Mesothelial cell of epicardium (in vitro differentiated cells): ENCODE measurements at regions not wholly inside any gene's neighbourhood (a gene's known extent, or its start where the extent isn't known, plus 50 kb on each side); places are given as distances from the start of the nearest gene placed in this dataset.

Source experiments
- DNase-seq, 2 experiments: peaks; one replicate each; pipeline ENCODE4 v3.0.0; 2021; ENCODE audit warnings: low spot score in 2 of 2; ENCODE audit not compliant: unreplicated experiment in 2 of 2
- H3K27ac Mint-ChIP-seq: 2 replicates; pipeline ENCODE4 v1.8.0; 2021; ENCODE audit warnings: mixed read lengths
- H3K27me3 Mint-ChIP-seq: 2 replicates; pipeline ENCODE4 v1.8.0; 2021; ENCODE audit warnings: low read depth, mixed read lengths
- H3K36me3 Mint-ChIP-seq: 2 replicates; pipeline ENCODE4 v1.8.0; 2021; ENCODE audit warnings: mixed read lengths
- H3K4me1 Mint-ChIP-seq: 2 replicates; pipeline ENCODE4 v1.8.0; 2021; ENCODE audit warnings: mixed read lengths
- H3K4me3 Mint-ChIP-seq: 2 replicates; pipeline ENCODE4 v1.8.0; 2021; ENCODE audit warnings: mild to moderate bottlenecking, moderate library complexity, mixed read lengths
- H3K9me3 Mint-ChIP-seq: 2 replicates; pipeline ENCODE4 v1.8.0; 2021; ENCODE audit warnings: mixed read lengths
- CTCF ChIP-seq: fragments of 200-600 bp; sonication (generic); IDR thresholded peaks from one replicate; pipeline ENCODE4 v1.5.0; 2021; ENCODE audit warnings: antibody characterized with exemption; ENCODE audit not compliant: unreplicated experiment

- H3K27ac Mint-ChIP-seq = no peak overlapping the region
- H3K27me3 Mint-ChIP-seq = no peaks in the 10 kb centered on the region
- TF ChIP-seq CTCF = no peak
- no peak overlapping the region for H3K4me3 Mint-ChIP-seq
- DNase-seq = peak in 1 of 2 experiments; percentile 52
- H3K36me3 Mint-ChIP-seq = no peaks in the 10 kb centered on the region
- peaks cover 21% of the 10 kb centered on the region for H3K4me1 Mint-ChIP-seq
- no peaks in the 10 kb centered on the region for H3K9me3 Mint-ChIP-seq
Observed at GRCh38 chr16:17561056-17561455, 90.3 kb upstream of the XYLT1 start.

GRCh38 chr16:17560548-17560947 is 89.8 kb upstream of the XYLT1 start:
- Mint-ChIP-seq H3K27ac (no peak overlapping the region), H3K4me3 (no peak overlapping the region), H3K36me3 (no peaks in the 10 kb centered on the region), H3K27me3 (no peaks in the 10 kb centered on the region), H3K4me1 (peaks cover 21% of the 10 kb centered on the region), H3K9me3 (no peaks in the 10 kb centered on the region)
- TF ChIP-seq CTCF = no peak
- DNase-seq = no peak

GRCh38 chr16:17559394-17559793 is 88.6 kb upstream of the XYLT1 start:
- Mint-ChIP-seq H3K27ac (no peak overlapping the region), H3K27me3 (no peaks in the 10 kb centered on the region), H3K4me3 (no peak overlapping the region), H3K9me3 (no peaks in the 10 kb centered on the region), H3K4me1 (peaks cover 21% of the 10 kb centered on the region), H3K36me3 (no peaks in the 10 kb centered on the region)
- TF ChIP-seq CTCF = no peak
- DNase-seq = no peak

GRCh38 chr16:17557949-17558348 is 87.2 kb upstream of the XYLT1 start:
- no peak overlapping the region for H3K4me3 Mint-ChIP-seq
- no peak for DNase-seq
- H3K4me1 Mint-ChIP-seq = peaks cover 21% of the 10 kb centered on the region
- H3K27ac Mint-ChIP-seq = no peak overlapping the region
- no peaks in the 10 kb centered on the region for H3K36me3 Mint-ChIP-seq
- no peaks in the 10 kb centered on the region for H3K9me3 Mint-ChIP-seq
- H3K27me3 Mint-ChIP-seq = no peaks in the 10 kb centered on the region
- no peak for TF ChIP-seq CTCF

DNA sequence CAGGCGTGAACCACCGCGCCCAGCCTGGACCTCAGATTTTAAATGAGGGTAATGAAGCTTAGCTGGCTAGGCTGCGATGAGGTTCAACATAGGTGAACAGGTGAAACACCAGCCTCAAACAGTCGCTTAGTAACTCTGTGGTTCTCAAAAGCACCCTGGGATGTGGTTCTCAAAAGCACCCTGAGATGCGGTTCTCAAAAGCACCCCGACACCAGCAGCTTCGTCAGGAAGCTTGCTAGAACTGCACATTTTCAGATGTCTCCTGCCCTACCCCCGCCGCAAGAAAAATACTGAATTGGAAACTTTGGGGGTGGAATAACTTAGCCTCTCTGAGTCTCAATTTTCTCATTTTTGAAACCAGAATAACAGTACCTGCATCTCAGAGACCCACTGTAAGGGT is 86.7 kb upstream of the XYLT1 start:
- H3K9me3 Mint-ChIP-seq = no peaks in the 10 kb centered on the region
- H3K36me3 Mint-ChIP-seq = no peaks in the 10 kb centered on the region
- H3K27me3 Mint-ChIP-seq = no peaks in the 10 kb centered on the region
- H3K27ac Mint-ChIP-seq = no peak overlapping the region
- H3K4me3 Mint-ChIP-seq = no peak overlapping the region
- peaks cover 21% of the 10 kb centered on the region for H3K4me1 Mint-ChIP-seq
- no peak for TF ChIP-seq CTCF
- no peak for DNase-seq
